HT-29 (cell line): ENCODE measurements at regions not wholly inside any gene's neighbourhood (a gene's known extent, or its start where the extent isn't known, plus 50 kb on each side); places are given as distances from the start of the nearest gene placed in this dataset.
"Not testable (repeated sequence)": the region's sequence is repeated elsewhere in the genome, so short reads cannot be mapped to it uniquely, and the experiment has no call there.

ENCODE experiments used
- DNase-seq: peaks from one replicate; pipeline ENCODE4 v3.0.0-alpha.2; 2015; ENCODE audit warnings: low spot score

DNA sequence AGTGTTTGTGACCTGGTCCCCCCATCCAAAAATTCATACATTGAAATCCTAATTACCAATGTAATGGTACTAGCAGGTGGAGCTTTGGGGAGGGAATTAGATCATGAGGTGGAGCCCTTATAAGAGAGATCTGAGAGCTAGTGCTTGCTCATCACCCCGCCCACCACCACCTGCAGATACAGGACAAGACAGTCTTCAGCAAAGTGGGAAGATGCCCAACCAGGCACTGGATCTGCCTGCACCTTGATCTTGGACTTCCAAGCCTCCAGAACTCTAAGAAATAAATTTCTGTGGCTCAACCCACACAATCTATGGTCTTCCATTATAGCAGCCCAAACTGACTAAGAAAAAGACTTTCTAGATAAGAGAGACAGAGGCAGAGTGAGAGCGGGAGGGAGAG, 343.4 kb downstream of the LRRIQ3 start:
- DNase-seq, result no peak

DNA sequence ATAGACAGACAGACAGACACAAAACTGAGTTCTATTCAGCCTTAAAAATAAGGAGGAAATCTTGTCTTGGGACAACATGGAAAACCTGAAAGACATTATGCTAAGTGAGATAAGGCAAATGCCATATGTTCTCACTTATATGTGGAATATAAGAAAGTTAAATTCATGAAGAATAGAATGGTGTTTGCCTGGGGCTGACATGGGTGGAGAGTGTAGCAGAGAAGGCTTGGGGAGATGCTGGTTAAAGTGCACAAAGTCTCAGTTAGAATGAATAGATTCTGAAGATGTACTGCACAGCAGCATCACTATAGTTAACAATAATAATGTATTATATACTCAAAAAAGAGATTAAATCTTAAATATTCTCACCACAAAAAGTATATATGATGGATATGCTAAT, 355.5 kb downstream of the LRRIQ3 start:
- no peak for DNase-seq

DNA sequence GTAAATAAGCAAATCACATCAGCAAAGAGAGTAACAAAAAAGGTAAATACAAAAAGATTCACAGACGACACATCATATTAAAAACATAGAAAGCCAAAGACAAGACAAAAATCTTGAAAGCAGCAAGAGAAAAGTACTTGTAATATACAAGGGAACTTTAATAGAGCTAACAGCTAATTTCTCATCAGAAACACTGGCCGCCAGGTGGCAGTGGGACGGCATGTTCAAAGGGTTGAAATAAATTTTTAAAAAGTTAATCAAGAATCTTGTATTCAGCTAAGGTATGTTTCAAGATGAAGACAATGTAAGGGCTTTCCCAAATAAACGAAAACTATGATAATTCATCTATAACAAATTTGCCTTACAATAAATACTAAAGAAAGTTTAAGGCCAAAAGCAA, 358.1 kb downstream of the LRRIQ3 start:
- DNase-seq, result peak; percentile 54

DNA sequence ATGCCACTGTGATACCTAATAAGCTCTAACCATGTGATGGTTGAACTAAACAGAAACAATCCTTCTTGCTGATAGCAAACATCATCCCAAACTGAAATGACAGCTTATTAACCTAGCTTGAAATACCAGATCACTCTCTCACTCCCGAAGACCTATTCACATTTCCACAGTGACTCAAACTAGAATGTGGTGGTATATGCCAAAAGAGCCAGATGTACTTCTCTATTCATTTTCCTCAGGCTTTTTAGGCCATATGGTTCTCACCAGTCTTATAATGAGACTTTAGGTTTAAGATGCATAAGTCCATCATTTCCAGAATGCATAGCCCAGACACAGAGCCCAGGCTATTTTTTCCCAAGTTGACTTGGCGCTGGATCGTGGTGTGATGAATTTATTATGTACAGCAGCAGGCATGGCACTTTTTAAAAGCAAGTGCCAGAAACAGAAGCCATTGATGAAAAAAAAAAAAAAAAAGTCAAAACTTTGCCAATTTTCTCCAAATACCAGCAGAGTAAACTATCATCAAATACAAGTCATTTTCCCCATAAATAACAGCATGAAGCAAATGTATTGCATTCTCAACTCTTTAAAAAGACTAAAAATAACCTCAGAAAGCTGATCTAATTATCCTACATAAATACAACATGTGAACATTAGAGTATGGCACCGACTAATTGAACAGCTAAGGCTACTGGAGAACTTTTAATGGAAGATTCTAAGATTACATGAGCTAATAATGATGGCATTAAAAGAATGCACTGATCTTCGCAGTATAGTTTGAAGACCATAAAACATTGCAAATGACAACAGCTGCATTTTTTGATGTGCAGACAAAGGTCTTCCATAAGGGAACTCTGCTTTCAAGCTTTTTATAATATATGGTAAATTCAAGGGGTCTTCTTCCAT, 365.4 kb downstream of the LRRIQ3 start:
- DNase-seq, result no peak

DNA sequence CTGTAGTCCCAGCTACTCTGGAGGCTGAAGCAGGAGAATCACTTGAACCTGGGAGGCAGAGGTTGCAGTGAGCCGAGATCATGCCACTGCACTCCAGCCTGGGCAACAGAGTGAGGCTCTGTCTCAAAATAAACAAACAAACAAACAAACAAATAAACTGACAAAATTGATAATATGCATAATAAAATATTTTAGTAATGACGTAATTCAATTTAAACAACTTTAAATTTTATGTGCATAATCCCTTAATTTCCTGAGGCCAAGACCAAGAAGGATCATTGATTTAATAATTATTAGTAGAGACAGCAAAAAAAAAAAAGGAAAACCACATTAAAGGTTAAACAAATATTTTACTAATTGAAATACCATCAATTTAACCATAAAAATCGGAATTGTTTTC, 370.7 kb downstream of the LRRIQ3 start:
- not testable (repeated sequence) for DNase-seq

DNA sequence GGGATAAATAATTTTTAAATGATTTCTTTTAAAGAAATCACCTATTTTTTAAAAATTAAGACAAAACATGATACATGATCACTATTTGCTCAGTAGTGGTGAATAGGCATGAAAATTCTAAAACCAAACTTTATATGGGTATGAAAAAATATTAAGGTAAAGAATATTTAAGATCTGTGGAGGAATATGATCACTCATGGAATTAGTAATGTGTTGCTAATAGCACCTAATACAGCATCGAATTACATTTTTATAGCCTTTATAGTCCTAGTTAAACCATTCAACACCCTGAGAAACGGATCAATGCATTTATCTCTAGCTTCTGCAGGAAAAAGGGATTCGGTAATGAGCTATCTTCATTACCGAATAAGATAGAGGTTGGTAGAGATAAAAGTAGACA, 373.9 kb downstream of the LRRIQ3 start:
- DNase-seq, result no peak

DNA sequence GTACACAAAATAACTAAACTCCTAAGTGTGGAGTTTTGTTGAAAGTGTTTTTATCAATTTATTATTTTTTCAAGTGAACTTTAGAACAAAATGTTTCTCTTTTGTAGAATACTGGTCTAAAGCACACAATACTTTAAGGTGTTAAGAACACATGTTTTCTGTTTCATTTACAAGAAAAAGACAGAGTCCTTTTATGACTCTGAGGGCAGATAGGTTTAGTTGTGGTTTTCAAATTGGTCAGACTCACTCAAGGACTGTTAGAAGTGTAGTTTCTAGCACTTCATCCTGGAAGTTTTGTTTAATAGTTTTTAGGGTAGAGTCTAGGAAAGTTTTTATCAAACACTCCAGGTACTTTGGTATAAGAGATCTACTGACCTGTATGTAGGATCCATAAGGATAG, 376.5 kb downstream of the LRRIQ3 start:
- DNase-seq, result no peak

DNA sequence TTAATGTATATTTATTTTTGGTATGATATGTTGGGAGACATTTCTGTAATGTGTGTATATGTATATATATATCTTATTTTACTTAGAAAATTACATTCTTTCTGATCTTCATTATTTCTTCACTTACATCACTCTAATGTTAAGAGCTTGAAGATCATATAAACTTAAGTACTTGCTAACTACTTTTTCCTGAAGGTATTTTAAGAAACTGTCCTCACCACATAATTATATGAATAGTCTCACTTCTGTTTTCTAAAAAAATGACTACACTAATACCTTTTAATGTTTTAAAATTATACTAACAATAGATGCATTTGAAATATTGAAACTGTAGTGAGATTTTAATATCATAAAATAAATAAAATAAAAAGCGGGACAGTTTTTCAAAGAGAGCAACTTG, 377.1 kb downstream of the LRRIQ3 start:
- DNase-seq, result no peak

DNA sequence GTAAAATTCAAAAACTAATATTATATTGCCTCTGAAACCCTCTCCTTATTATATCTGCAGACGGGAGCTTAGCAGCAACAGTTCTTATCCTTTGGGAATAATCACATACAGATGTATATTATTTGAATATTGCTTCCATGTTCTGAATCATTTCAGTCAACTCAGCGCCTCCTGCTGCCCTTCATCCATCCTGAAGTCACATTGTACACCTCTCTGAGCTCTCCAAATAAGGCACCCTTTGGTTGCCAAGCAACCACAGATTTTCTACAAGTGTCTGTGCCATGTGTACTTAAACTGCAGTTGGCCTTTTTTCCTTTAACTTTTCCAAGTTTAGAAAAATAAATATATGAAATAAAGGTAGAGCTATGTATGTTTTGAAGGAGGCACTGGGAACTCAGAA, 384.3 kb downstream of the LRRIQ3 start:
- peak; percentile 40 for DNase-seq

DNA sequence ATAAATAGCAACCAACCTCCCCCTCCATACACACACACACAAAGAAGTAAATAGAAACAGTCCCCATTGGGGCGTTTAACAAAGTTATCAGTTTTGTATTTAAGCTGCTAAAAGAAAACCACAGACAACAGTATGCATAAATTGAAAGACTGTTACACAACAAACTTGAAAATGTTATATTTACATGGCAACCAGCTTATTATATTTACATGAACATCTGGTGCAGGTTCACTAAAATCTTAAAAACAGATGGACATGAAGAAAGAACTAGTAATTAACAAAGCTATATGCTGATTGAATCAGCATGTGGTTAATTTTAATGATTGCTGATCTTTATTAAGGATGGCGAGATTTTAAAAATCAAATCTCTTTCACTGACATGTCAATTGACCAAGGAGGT, 384.7 kb downstream of the LRRIQ3 start:
- no peak for DNase-seq

DNA sequence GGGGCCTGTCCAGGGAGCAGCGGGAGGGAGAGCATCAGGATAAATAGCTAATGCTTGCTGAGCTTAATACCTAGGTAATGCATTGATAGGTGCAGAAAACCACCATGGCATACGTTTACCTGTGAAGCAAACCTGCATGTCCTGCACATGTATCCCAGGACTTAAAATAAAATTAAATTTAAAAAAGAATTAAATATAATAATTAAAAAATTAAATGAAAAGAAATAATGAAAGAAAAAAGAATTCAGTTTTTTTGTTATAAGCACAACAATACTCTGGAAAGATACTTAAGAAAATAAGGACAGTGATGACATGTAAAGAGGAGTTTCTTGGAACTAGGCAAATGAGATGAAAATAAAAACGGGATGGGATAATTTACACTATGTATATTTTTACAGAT, 386.2 kb downstream of the LRRIQ3 start:
- DNase-seq, result no peak

DNA sequence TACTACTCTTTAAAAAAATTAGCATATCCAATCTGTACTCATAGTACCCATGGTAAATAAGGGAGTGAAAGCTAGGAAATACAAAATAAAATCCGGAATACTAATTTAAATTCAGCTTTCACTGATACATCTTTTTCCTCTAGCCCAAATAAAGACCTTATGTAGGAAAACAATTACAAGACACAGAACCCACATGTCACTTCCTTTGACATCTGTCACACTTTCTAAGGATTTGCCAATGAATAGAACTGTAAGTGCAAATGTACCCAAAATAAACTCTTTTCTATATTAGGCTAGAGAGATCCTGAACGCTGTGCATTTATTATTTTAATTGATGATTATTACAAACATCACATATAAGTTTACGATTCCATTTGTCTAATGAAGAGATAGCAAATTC, 393.0 kb downstream of the LRRIQ3 start:
- DNase-seq, result no peak

DNA sequence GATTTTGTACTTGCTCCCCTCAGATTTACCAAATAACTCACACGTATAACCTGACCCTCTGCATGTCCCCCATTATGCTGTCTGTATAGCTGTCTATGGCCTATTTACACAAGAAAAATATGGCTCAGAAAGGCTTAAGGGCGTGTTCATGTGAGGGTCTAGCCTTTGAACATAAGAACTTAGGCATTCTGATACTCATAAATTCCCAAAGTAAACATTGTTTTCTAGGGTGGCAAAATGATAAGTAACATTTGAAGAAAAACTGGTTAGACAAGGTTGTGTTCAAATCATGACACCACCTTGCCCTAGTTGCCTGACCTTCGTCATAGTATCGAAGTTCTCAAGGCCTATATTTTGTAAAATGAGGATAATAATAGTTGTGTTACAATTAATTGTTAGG, 394.6 kb downstream of the LRRIQ3 start:
- DNase-seq, result peak; percentile 86

DNA sequence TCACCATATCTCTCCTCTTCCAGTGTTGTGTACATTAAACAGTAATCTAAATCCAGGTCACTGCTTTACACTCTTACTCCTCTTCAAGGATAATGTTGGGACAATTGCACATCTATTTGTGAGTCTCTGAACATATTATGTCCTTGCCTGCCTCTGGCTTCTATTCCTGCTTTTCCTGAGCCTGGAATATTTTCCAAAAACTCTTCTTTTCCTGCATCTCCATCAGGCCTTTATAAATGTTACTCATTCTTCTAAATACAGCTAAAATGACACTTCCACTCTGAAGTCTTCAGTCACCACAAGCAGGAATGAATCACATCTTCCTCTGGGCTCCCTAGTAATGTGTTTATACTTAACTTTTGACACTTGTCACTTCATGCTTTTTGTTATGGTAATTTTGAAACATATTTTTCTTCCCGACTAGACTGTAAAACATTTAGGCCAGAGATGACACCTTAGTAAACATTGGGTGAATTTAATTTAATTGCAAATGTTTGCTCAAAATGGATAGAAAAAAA, 396.0 kb downstream of the LRRIQ3 start:
- DNase-seq, result no peak

DNA sequence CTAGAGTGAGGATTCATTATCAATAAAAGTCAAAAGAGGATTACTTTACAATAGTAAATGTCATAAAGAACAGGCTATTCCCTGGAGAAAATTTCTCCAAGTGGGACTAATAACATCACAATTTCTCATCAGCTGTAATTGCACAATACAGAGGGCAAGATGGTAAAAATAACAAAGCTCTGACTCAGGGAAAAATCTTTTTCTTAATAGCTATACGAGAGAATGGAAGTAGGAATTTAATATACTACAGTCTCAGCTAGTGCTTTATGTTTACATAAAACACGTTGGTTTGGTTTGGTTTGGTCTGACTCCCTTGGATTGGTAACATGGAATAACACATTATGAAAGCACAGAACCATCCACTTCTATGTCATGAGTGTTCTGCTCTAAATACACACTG, 397.6 kb downstream of the LRRIQ3 start:
- peak; percentile 26 for DNase-seq

DNA sequence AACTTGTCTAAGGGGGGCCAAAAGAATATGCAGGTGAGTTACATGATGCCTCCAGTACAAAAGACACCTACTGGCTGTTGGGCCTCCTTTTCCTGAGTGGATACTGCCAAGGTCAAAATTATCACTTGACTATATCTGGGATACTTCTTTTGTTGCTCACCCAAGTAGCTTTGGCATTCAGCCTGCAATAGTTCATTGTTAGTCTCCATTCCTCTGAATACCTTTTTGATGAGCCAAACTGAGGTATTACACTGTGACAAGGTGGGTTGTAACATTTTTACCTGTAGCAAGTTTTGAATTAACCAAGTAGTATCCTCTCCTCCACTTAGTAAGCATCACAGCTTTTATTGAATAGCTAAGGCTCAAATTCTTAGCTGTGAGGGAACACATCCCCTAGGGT, 408.0 kb downstream of the LRRIQ3 start:
- no peak for DNase-seq

DNA sequence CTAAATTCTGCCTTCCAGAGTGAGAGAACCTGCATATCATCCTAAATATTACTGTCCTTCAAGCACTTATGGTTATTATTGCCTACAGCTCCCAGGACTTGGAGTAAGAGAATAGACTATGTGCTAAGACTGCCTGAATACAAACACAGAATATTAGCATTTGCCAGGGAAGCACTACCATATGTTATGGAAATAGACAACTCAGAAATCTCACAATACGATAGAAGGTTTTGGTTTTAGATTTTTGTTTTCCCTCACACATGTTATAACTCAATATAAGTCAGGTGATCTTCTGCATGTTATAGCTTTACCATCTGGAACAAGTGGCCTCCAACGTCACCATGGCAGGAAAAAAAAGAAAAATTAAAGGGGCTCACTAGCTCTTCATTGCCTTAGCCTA, 413.9 kb downstream of the LRRIQ3 start:
- no peak for DNase-seq

DNA sequence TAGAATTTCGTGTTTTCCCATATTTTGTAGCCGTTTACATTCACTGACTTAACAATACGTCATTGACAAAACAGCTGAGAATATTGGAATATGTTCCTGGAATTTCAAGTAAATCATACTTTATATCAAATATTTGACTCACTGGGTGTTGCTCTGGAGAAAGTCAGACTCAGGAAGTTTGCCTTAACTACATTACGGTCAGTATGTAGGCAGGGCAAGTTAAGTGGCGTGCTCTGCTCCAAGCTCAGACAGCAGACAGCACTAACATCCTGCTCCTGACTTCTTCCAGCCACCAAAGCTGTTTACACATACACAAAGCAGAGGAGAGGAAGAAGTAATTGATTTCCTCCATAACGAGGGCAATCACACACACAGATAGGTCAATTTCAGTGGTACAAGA, 414.6 kb downstream of the LRRIQ3 start:
- DNase-seq, result no peak

DNA sequence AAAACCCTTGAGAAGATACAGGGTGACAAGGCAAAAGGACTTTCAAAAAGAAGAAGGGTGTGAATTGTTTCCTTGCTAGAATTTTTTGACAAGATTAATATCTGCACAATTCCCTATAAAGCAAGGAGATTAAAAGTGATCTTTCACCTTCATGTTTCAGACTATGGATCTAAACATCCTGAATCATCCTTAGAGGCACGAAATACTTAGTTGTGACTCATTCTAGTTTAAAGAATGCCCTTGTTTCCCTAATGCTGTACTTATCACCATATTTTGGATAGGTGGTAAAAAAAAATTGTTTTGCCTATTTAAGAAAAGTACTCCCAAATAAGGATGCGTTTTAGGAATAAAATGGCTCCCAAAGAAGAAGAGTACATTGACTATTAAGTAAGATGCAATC, 415.1 kb downstream of the LRRIQ3 start:
- no peak for DNase-seq

DNA sequence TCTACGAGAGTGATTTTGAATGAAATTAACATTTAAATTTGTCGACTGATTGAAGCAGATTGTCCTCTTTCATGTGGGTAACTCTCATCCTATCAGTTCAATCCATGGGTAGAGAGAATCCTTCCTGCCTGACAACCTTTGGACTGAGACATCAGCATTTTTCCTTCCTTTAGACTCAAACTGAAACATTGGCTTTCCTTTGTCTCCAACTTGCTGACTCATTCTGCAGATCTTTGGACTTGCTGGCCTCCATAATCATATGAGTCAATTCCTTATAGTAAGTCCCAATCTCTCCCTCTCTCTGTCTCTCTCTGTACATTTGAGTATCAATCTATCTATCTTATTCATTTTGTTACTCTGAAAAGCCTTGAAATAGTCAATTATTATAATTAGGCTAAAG, 416.7 kb downstream of the LRRIQ3 start:
- DNase-seq, result peak; percentile 43

DNA sequence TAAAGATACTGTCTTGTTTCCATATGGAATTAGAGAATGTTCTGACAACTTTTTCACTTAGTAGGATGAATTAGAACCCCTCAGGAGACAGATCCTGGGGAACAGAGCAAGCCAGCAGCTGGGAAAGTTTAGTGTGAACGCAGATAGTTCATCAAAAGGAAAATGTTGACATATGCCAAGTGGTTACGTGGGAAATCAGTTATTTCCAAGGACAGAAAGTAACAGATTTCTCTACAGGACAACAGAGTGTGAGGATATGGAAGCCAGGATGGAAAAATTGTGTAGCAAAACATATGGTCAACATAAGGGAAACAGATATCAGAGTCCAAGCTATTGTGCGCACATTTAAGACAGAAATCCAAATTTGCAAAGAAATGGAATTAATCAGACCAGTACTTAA, 419.5 kb downstream of the LRRIQ3 start:
- no peak for DNase-seq

DNA sequence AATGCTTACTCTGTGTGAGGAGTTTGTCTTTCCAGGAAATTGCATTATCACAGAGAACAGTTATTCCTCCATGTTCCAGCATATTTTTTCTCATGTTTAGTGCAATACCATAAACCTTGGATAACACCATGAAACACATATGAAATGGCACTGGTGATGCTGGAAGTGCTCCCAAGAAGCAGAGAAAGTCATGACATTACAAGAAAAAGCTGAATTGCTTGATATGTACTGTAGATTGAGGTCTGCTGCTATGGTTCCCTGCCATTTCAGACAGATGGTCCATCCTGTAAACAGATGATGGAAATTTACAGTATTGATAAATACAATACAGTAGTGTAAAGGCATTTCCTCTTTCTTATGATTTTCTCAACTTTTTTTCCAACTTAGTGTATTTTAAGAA, 422.1 kb downstream of the LRRIQ3 start:
- DNase-seq, result no peak

DNA sequence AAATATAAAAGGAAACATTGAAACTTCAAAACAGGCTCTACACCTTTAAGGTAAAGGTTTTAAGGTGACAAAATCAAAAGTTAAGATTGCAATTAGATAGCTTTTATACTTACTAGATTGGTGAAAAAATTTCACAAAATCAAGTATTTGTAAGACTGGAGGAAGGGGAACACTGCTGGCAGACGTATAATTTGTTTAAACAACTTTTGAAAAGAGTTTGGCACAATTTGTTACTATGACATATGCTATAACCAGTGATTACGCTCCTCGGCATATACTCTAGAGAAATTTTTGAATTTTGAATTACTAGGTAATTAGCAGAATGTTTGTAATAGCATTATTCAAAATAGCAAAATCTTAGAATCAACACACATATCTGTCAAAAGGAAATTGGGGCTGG, 425.0 kb downstream of the LRRIQ3 start:
- DNase-seq, result no peak

DNA sequence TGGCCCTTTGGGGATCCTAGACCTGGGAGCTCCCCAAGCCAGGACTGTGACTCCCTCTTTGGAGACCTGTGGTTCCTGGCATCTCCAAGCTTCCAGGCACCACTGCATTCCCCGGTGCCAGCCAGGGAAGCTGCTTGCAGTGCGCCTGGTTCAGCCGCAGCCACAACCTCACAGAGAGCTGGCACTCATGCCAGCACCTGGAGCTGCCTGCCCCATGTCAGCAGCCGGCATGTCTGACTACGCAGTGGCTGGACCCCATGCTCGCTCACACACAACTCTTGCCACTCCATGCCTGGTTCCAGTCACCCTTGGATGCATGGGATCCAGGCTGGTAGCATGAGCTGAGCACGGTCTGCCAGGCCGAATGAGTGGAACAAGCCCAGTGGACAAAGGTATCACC, 426.6 kb downstream of the LRRIQ3 start:
- DNase-seq, result no peak
